ENCODE measurements at regions not wholly inside any gene's neighbourhood (a gene's known extent, or its start where the extent isn't known, plus 50 kb on each side); places are given as distances from the start of the nearest gene placed in this dataset.

GRCh38 chr12:87092421-87092820 is 836.2 kb upstream of the MGAT4C start:
- TF ChIP-seq, protein P1, sequence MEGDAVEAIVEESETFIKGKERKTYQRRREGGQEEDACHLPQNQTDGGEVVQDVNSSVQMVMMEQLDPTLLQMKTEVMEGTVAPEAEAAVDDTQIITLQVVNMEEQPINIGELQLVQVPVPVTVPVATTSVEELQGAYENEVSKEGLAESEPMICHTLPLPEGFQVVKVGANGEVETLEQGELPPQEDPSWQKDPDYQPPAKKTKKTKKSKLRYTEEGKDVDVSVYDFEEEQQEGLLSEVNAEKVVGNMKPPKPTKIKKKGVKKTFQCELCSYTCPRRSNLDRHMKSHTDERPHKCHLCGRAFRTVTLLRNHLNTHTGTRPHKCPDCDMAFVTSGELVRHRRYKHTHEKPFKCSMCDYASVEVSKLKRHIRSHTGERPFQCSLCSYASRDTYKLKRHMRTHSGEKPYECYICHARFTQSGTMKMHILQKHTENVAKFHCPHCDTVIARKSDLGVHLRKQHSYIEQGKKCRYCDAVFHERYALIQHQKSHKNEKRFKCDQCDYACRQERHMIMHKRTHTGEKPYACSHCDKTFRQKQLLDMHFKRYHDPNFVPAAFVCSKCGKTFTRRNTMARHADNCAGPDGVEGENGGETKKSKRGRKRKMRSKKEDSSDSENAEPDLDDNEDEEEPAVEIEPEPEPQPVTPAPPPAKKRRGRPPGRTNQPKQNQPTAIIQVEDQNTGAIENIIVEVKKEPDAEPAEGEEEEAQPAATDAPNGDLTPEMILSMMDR (IDR thresholded peaks at IDR 0.05; ENCODE audit: control extremely low read depth, extremely low read depth, low read depth, missing control alignments) = no peak
- DNase-seq (ENCODE audit: extremely low spot score) = no peak
- ChIA-PET CTCF (no interaction called here), POLR2A (no interaction called here)

- TF ChIP-seq, protein P1 (IDR thresholded peaks at IDR 0.05; ENCODE audit: control extremely low read depth, extremely low read depth, low read depth, missing control alignments) = no peak
- ChIA-PET CTCF (interaction anchor here (1.1 kb wide), 1 partner anchor 11 kb away, joined by 3 read pairs; no protein-coding TSS in a partner anchor), POLR2A (no interaction called here)
- DNase-seq (ENCODE audit: extremely low spot score) = no peak
Measured at GRCh38 chr12:87086118-87086891, 830.1 kb upstream of the MGAT4C start.

DNA sequence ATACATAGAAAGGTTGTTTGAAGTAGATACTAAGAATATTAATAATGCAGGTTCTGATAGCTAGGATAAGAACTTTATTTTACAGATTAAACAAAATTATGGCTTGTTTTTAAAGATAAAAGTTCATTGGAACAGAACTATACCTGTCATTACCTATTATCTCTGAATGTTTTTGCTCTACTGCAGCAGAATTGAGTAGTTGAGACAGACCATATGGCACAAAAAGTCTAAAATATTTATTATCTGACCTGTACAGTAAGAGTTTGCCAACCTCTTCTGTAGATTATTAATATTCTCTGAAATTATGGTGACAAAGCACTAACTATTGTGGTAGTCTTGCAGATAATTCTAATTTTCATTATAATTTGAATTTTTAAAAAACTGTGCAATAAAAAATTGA is 829.1 kb upstream of the MGAT4C start:
- TF ChIP-seq, protein P1 (IDR thresholded peaks at IDR 0.05; ENCODE audit: control extremely low read depth, extremely low read depth, low read depth, missing control alignments) = no peak
- POLR2A ChIA-PET = no interaction called here
- CTCF ChIA-PET = interaction anchor here (1.3 kb wide), 1 partner anchor 15 kb away, joined by 3 read pairs; no protein-coding TSS in a partner anchor
- no peak for DNase-seq (ENCODE audit: extremely low spot score)

DNA sequence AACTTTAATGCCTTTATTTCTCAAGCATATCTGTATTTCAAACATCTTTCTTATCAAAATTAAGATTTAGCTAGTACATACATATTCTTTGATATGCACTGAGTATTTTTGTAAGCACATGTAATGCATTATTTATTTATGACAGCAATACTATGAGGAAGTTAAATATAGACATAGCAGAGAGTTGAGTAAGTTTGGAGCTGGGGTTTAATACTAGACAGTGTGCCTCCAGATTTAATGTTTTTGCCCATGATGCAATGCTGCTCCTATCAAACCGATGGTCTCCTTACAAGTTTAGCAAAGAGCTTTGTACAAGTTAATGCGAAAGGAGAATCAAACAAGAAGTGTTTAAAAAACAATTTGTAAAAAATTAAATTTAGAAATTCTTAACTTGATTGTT is 826.6 kb upstream of the MGAT4C start:
- TF ChIP-seq, protein P1 (IDR thresholded peaks at IDR 0.05; ENCODE audit: control extremely low read depth, extremely low read depth, low read depth, missing control alignments) = no peak
- DNase-seq (ENCODE audit: extremely low spot score) = no peak
- POLR2A ChIA-PET = no interaction called here
- CTCF ChIA-PET = interaction anchor here (1.1 kb wide), 1 partner anchor 16 kb away, joined by 3 read pairs; no protein-coding TSS in a partner anchor

GRCh38 chr12:87074781-87075180 is 818.6 kb upstream of the MGAT4C start:
- TF ChIP-seq, protein P1 (IDR thresholded peaks at IDR 0.05; ENCODE audit: control extremely low read depth, extremely low read depth, low read depth, missing control alignments) = no peak
- CTCF ChIA-PET = interaction anchor here (1.5 to 2.1 kb wide), 3 partner anchors 9 to 14 kb away, joined by 3 to 6 read pairs (median 4); no protein-coding TSS in a partner anchor
- DNase-seq (ENCODE audit: extremely low spot score) = no peak
- POLR2A ChIA-PET = no interaction called here

GRCh38 chr12:87066326-87066725 is 810.1 kb upstream of the MGAT4C start:
- TF ChIP-seq, protein P1 (IDR thresholded peaks at IDR 0.05; ENCODE audit: control extremely low read depth, extremely low read depth, low read depth, missing control alignments) = no peak
- CTCF ChIA-PET = interaction anchor here (0.9 to 1.5 kb wide), 3 partner anchors 8 to 24 kb away, joined by 3 to 4 read pairs (median 3); no protein-coding TSS in a partner anchor
- POLR2A ChIA-PET = no interaction called here
- DNase-seq (ENCODE audit: extremely low spot score) = no peak
